NCI-H748 treated with DMSO at 0.1 percent for 48 hours (cell line): ENCODE measurements at regions not wholly inside any gene's neighbourhood (a gene's known extent, or its start where the extent isn't known, plus 50 kb on each side); places are given as distances from the start of the nearest gene placed in this dataset.

Experiments
- DNase-seq: peaks from one replicate; lab custom pipeline; 2025; lab: John Stamatoyannopoulos, UW

DNA sequence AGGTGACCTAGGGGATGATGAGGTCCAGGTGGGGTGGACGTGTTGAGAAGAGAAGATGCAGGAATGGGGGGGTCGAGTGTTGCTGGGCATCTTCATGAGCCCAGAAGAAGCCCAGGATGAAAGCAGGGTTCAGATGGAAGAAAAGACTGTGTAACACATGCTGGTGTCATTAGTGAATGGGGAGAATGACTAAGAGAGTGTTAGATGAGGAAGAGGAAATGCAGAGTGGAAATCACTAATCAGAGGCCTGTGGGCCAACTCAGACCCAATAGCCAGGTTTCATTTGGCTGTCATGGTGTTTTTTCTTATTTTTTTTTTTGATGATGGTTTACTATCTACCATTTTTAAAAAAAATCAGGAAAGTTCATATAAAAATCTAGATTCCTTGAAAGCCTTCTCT is 180.8 kb upstream of the CAMK1G start:
- no peak for DNase-seq

DNA sequence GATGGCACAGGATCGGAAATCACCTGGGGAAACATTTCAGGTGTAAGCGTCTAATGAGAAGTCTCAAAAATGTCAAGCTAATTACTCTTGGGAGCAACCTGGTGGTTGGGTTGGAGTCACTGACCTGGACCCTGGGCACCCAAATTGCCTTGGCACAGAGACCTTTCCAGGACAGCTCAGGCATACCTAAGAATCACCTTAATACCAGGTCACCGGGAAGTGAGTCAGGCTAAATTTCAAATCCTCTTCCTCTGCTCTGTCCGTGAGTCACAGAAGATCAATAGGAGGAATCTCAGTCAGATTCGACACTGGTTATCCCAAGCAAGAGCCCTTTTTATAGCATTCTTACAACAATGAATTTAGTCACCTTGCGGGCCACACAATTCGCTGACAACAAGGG is 179.6 kb upstream of the CAMK1G start:
- no peak for DNase-seq

DNA sequence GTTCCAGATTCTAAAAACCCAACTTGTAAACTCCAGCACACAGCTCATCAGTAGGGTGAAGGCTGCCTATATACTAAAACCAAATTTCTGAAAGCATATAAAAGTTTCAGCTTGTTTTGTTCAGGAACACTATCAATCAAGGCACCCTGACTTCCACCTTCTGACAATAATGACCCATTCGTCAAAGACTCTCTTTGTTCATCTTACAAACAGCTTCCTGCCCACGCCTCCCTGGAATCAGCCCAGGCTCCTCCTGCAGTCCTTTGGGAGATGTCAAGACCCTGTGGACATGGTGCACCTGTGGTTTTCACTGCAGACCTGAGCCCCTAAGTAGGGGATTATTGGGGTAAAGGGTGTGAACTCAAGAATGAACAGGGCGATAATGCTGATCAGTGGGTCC is 178.9 kb upstream of the CAMK1G start:
- no peak for DNase-seq

DNA sequence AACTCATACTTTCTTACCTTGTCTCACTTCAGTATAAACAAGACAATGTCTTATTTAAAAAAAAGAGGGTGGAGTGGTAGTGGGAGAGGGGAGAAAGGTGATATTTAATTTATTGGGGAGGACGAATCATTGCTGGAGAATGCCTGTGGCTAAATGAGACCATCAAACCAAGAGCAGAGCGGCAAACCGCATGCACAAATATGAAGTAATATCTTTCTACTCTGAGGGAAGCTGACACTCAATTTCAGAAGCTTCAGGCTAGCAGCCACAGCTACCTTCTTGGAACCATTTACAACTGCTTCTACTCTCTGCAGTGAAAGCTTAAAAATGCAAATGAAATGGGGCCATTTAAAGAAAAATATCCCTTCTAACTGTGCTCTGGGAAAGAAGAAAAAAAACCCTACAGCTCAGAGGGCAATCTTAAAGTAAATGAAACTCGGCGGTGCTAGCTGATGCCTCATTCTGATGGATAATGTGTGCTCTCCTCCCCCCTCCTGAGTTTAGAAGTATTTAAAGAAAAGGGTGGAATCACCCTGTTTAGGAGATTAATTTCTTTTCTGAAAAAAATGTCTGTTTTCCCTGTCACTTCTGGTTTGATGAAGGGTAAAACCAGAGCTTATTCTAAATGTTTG is 178.2 kb upstream of the CAMK1G start:
- no peak for DNase-seq

DNA sequence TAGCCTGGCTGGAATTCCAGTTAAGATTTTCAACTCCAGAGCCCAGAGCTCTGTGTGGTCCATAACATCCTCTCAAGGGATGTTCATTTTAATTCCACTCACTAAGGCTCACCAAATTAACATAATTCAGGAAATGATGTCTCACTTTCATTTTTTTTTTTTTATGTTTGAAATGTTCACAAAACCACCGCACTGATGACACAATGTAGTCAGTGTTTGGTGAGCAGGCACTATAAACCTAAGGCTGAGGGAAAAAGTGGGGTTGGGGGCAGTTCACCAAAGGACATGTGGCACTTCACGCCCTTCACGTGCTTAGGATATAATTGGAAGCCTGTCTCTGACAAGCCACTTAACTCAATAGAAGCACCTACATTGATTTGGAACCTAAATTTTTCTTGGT is 177.3 kb upstream of the CAMK1G start:
- no peak for DNase-seq

DNA sequence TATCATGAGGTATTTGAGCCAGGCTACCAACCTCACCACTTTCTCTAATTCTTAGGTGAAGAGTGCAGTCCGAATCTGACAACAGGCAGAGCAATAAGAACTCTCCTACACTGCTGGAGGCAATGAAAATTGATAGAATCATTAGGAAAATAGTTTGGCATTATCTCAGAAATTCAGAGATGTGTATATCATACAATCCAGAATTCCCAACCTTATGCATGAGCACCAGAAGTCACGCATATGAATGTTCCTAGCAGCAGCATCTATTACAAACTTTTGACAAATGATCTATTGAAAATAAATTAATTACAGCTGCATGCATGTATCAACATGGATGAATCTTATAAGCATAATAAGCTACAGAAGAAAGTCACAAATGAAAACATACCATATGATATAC is 176.9 kb upstream of the CAMK1G start:
- DNase-seq = no peak

DNA sequence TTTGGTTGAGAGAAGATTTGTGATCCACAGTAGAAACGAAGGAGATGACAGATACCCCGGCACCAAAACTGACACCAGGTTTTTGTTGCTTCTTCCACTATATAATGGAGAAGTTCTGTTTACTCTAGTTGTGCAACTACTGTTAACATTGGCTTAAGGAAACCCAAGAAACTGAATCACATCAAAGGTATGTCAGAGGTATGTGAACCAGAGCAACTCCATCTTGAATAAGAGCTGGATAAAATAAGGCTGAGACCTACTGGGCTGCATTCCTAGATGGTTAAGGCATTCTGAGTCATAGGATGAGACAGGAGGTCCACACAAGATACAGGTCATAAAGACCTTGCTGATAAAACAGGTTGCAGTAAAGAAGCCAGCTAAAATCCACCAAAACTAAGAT is 173.7 kb upstream of the CAMK1G start:
- DNase-seq = no peak

DNA sequence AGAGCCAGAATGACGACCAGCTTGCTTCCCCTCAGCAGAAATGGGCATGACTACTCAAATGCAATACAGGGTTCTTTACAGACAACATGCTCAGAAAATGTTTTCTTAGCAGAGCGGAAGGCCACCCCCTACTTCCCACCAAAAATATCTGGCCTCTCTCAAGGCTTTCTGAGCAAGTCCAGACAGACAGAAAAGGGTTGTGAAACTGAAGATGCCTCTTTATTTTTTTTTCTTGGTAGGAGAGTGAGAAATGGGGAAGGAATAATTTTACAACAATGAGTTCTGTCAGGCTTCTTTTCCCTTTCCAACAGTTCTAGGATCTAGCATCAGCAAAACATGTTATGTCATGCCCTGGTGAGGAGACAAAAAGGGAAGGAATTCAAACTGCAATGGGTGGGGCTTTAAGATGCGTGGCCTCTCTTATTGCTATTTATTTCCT is 172.0 kb upstream of the CAMK1G start:
- no peak for DNase-seq

DNA sequence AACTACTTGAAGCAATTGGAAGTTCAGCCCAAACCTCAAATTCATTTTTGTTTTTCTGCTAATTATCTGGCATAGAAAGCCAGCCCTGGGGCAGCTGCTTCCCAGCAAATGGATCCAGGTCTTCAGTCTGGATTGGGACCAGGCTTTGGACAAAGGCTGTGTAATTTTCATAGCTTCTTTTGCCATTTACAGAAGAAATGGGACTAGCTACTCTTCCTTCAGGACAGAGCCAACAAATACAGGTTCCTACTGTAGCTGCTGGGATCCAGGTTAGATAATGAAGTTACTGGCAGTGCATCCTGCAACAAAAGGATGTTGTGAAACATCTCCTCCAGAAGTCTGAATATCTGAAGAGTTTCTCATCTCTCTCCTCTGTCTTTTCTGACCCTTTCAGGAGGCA is 171.5 kb upstream of the CAMK1G start:
- DNase-seq = no peak

DNA sequence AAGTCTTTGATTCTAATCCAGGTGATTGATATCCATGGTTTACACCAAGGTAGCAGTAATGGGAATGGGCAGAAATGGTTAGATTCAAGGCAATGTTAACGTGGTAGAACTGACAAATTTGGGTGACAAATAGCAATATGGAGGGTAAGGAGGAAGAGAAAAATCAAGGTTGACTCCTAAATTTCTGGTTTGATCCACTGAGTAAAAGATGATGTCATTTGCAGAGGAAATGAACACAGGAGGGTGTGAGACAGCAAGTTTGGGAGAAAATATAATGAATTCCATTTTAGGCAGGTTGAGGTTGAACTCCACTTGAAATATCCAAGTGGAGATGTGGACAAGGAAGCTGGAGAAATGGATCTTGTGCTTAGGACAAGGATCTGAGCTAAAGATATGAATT is 170.9 kb upstream of the CAMK1G start:
- no peak for DNase-seq

DNA sequence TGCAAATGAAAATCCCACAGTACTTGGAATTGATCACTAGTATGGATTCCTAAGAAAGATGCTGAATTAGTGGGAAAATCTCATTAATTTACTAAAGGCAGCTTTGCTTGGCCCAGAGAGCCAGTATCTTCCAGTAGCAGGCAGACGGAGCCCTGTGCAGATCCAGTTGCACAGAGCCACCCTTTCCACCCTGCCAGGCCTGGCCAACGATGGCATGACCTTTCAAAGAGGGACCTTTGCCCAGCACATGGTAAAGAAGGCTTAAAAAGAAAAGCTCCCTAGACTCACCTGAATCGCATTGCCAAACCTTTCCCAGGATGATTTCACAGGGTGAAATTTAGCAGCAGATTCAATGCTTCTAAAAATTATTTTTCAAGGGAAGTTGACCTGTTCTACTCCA is 170.5 kb upstream of the CAMK1G start:
- DNase-seq = no peak

DNA sequence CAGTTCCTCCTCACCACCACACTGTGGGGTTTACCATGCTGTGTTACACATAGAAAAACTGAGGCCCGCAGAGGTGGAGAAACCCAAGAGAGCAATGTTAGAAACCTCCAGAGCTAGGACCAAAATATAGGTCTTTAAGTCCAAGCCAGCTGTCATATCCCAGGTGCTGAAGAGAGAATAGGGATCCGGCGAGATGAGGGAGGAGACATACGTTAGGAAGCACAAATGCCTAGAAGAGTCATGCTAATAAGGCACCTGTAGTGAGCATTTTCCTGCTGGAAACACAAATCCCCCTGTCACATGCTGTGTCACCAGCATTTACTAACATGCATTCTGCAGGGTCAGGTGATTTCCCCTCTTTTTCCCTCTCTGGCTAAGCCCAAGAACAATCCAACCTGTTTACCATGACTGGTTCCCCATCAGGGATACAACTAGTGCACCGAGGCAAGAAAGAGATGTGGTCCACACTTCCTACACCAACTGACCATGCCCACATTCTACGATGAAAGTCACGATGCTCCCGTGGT is 168.6 kb upstream of the CAMK1G start:
- DNase-seq = no peak

DNA sequence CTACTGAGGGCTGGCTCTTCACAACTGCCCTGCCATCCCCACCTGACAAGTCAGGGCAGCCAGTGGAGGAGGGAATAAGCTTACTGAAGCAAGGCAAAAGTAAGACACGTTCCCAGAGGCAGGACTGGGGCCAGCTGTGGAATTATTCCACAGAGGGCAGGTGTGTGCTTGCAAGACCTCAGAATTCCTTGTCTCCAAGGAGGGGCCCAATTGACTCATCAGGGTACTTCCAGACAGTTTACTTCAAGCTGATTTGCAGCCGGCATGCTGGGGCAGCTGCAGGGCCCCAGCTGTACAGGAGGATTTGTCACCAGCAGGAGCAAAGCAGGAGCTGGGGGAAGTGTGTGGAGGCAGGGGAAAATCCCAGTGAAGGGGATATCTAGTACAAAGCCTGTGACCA is 167.5 kb upstream of the CAMK1G start:
- no peak for DNase-seq

DNA sequence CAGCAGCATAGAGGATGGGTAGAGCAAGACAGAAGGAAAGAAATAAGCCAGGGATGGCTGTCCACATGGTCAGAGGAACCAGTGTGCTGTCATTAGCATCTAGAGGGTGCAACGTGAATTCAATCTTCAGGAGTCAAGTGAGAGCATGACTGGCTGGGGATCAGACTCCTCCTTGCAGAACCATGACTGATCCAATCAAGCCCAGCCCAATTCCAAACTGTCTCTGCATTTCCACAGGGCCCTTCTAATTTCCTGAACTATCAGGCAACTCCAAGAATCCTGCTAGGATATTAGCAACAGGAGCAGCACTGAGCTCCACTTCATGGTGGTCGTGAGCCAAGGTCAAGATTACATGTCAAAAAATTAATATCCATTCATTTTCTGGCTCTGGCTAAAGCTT is 166.8 kb upstream of the CAMK1G start:
- DNase-seq = no peak

DNA sequence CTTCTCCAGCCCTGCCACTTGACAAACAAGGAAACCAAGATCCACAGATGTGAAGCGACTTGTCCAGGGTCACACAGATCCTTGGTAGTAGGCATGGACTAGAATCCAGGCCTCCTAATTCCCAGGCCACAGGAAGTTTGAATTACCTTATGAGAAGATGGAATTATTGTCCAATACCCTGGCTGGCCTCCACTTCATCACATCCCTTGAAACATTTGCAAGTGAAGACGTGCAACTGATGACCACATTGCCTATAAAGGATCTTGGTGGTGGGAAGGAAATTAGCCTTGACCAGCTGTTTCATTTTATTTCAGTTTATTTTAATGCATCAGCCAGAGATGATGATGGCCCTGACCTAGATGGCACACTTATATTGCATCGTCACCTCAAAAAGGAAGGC is 165.8 kb upstream of the CAMK1G start:
- DNase-seq = no peak

DNA sequence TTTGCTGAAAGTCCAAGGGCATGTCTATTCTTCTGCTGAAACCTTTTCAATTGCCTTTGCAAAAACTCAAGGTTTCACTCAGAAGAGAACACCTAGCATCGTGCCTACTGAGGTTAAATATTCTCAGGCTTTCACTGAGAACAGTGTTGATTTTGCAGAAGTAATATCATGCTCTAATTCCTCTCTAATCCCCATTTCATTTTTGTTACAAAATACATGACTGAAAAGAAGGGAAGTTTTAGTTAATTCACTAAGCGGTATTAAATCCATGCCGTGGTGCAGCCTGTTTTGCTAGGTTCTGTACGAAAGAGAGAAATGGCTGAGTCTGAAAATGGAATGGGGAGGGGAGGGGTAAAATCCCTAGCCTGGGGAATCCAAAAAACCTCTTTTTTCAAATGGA is 163.2 kb upstream of the CAMK1G start:
- no peak for DNase-seq

DNA sequence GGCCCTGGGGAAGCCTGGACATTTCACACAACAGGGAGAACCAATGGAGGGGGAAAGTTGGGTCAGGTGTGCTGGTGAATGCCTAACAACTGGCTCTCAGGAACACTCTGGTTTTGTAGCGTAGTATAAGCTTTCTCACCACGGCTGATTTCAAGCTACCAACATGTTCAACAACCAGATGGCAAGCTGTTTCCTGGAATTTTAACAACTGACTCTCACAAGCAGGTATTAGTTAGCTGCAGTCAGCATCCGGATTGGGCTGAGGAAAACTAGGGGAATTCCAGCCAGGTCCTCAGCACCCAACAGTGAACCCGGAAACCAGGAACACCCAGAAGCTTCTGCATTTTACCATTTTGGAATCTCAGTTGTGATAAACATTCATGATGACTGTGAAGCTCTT is 162.3 kb upstream of the CAMK1G start:
- no peak for DNase-seq

DNA sequence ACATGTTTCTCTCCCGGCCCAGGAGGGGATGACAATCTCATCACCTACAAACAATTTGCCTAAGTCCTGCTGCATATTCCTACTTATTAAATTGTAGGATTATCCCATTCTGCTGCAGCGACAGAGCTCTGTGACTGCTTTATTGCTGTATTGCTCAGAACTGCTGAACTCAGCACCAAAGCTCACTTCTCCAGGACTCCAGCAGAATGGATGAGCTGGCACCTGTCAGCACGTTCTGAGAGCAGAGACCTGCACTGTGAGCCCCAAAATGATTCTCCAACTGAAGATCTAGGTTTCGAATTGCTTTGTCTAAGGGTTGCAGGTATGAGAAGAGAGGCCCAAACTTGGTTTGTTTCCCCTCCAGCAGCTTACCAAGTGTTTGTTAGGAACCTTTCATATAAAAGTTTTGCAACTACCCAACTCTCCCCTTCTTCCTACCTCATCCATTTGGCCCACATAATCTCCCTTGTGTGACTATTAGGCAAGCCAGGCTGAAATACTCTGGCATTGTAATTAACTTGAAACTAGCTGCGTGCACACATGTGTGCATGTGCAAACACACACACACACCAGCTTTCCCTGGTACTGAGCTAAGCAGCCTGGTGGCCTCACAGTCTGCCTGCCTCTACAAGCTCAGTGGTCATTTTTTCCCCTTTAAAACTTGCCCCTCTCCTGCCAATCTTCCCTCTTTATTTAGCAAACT is 161.4 kb upstream of the CAMK1G start:
- no peak for DNase-seq

DNA sequence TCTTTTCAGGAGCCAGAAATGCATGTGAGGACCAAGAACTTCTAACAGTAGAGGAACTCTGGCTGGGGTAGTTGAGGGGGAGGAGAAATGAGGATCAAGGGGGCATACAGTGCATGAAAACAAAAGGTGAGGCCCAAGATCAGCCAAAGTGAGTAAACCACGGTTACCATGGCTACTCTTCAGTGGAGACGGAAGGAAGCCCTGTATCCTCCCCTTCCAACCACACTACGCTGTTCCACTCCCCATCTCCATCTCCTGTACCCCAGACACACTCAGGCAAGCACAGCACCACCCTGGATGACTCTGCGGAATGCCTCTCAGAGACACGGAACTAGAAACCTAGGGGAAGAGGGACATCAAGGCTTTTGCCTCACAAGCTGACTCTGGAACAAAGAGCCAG is 157.6 kb upstream of the CAMK1G start:
- DNase-seq = no peak

DNA sequence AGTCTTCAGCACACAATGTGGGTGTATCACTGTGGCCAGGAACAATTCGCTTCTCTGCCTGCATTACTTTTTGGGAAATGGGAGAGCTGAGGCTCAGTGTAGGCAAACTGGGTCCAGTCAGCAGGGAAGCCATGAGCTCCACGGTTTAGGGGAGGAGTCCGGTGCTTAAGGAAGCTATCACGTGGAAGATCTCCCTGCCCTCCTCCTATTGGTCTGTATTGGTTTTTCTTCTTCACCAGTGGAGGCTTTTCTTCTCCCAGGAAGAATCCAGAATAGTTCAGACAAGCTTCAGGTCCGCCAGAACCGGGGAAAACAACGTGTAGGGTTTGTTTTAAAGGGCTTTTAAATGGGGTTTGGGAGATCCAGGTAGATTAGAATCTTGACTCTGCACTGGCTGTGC is 156.2 kb upstream of the CAMK1G start:
- no peak for DNase-seq

DNA sequence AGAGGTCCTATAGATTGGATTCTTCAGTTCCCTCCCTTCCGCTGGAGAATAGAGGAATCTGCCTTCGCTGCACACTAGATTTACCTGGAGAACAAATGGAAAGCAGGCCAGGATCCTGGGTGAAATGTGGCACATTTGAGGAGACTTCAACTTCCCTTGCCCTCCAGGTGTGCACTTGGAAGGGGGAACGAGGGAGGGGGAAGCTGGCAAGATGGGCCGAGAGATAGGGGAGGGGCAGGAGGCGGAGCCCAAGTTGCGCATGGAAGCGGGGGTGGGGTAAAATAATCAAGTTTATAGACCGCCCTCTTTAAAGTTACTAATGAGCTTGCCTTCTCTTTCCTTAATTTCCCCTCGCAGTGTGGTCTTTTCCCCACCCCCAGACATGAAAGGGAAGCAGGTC is 155.7 kb upstream of the CAMK1G start:
- DNase-seq = no peak

DNA sequence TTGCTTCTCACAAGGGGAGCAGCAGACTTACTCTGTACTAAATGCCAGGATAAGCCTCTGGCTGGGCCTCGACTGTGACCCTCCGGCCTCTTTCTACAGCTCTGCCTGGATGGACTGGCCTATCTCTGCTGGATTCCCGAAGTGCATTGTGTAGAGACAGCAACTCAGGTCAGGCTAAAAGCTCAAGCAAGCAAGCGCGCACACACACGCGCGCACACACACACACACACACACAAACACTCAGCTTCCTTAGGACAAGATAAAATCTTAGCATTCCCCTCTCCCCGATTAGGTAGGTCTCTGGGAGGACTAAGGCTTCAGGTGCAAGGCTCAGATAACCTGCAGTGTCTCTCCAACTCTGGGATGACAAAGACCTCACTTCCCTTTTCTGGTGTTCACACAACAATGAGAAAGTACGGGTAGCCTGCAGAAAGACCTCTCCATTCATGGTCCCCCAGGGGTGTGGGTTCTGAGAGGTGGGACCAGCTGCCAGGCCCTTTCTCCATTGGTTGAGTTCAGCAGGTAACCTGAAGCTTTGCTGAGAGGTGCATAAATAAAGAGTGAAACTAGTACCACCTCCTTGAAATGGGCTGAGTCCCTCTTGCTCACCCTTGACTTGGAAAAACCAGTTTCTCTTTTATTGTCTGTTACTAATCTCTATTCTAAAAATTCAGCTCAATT is 155.1 kb upstream of the CAMK1G start:
- no peak for DNase-seq

DNA sequence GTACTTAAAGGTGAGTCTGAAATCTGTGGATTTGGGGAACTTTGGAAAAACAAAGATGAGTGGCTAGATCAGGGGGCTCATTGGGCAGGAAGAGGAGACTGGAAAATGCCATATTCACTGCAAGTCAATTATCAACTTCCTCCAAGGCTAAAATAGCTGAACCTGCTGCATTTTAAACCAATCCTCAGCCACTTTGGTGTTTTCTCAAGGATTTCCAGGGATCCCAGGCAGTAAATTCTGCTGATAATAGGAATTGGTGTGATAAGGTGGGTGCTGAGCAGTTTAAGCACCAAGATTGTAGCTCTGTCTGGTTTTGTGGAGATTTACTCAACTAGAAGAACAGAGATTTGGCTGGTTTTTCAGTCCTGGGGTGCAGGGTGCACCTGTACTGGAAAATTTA is 153.9 kb upstream of the CAMK1G start:
- no peak for DNase-seq
